ENCODE measurements at regions not wholly inside any gene's neighbourhood (a gene's known extent, or its start where the extent isn't known, plus 50 kb on each side); places are given as distances from the start of the nearest gene placed in this dataset.

DNA sequence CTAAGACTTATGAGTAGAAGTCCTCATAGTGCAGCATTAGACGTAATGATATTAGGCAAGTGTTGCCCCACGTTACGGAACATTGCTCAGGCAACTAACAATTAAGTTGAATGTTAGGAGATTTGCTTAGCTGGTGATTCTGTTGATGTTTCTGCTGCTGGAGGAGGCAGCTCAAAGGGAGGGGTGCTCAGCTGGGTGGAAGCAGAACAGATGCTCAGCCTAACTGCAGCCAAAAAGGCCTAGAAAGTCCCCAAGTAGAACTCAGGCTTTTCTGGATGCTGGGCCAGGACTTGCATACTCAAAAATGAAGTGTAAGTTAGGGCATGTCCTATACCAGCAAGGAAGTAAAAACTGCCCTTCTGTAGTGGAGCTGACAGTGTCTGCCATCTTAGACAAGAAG, 201.4 kb downstream of the ADRA2A start:
- no peaks in the 10 kb centered on the region for H3K4me1 ChIP-seq
- WGBS, 3 donors, result 38 to 47% (median 41%) methylated on average over 3 of the region's 3 CpGs
- no peaks in the 10 kb centered on the region for H3K9me3 ChIP-seq
- TF ChIP-seq, protein P1, sequence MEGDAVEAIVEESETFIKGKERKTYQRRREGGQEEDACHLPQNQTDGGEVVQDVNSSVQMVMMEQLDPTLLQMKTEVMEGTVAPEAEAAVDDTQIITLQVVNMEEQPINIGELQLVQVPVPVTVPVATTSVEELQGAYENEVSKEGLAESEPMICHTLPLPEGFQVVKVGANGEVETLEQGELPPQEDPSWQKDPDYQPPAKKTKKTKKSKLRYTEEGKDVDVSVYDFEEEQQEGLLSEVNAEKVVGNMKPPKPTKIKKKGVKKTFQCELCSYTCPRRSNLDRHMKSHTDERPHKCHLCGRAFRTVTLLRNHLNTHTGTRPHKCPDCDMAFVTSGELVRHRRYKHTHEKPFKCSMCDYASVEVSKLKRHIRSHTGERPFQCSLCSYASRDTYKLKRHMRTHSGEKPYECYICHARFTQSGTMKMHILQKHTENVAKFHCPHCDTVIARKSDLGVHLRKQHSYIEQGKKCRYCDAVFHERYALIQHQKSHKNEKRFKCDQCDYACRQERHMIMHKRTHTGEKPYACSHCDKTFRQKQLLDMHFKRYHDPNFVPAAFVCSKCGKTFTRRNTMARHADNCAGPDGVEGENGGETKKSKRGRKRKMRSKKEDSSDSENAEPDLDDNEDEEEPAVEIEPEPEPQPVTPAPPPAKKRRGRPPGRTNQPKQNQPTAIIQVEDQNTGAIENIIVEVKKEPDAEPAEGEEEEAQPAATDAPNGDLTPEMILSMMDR (IDR thresholded peaks at IDR 0.05), result no peak
- intact Hi-C loops (cut with DNase I), result no loop called here
- H3K27ac ChIP-seq, result no peak overlapping the region
- no peaks in the 10 kb centered on the region for H3K36me3 ChIP-seq (ENCODE audit: insufficient read depth in 1 of 2, low read depth in 1 of 2)
- DNase-seq (no peak), ATAC-seq (no peak)
- no peak overlapping the region for H3K4me3 ChIP-seq
- H3K27me3 ChIP-seq (ENCODE audit: insufficient read depth in 3 of 3, low read length in 2 of 3), result no peaks in the 10 kb centered on the region

DNA sequence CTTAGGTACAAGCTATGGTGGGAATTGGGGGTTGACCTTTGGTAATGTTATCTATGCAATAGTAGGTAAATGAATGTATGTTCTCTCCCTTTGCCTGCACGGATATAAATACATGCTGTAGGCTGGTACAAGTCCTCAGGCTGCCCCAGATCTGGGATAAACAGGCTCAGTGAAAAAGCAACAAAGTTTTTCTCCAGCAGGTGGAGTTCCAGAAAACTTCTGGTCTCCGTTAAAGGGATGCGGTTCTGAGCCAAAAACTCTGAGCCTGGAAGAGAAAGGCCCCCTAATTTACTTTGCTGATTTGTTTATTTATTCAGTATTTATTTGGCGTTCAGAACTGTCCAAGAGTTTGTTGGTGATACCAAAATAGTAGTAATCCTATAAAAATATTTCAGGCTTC, 204.7 kb downstream of the ADRA2A start:
- WGBS, 3 donors, result 11 to 20% (median 20%) methylated on average over 4 of the region's 4 CpGs
- no peak for DNase-seq
- Histone ChIP-seq H3K4me1 (no peaks in the 10 kb centered on the region), H3K4me3 (no peak overlapping the region), H3K9me3 (no peaks in the 10 kb centered on the region), H3K36me3 (ENCODE audit: insufficient read depth in 1 of 2, low read depth in 1 of 2) (no peaks in the 10 kb centered on the region), H3K27me3 (ENCODE audit: insufficient read depth in 3 of 3, low read length in 2 of 3) (no peaks in the 10 kb centered on the region), H3K27ac (no peak overlapping the region)
- intact Hi-C loops (cut with DNase I), result no loop called here
- no peak for ATAC-seq
- TF ChIP-seq, protein P1 (IDR thresholded peaks at IDR 0.05), result no peak

DNA sequence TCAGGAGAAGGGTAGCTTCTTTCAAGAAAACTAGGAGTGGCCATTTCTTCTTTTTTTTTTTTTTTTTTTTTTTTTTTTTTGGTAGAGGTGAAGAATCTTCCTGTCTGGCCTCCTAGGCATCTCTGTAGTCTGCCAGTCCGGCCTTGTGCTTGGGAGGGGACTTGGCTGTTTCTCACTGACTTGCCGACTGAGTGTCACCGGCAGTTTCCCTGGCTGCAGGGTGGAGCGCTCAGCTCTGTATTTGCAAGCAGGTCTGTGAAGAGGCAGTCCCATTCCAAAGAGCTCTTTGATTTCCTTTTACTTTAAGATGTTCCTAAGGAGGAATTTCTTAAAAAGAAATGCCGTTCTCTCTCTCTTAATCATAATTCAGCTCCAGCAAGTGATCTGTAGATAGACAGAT, 212.6 kb downstream of the ADRA2A start:
- no peaks in the 10 kb centered on the region for H3K9me3 ChIP-seq
- no peaks in the 10 kb centered on the region for H3K36me3 ChIP-seq (ENCODE audit: insufficient read depth in 1 of 2, low read depth in 1 of 2)
- no peak overlapping the region for H3K4me3 ChIP-seq
- ATAC-seq (no peak), DNase-seq (no peak)
- no peaks in the 10 kb centered on the region for H3K27me3 ChIP-seq (ENCODE audit: insufficient read depth in 3 of 3, low read length in 2 of 3)
- intact Hi-C loops (cut with DNase I), result no loop called here
- H3K4me1 ChIP-seq, result no peaks in the 10 kb centered on the region
- TF ChIP-seq, protein P1 (IDR thresholded peaks at IDR 0.05), result no peak
- no peak overlapping the region for H3K27ac ChIP-seq
- 64 to 76% (median 73%) methylated on average over 5 of the region's 5 CpGs for WGBS, 3 donors

DNA sequence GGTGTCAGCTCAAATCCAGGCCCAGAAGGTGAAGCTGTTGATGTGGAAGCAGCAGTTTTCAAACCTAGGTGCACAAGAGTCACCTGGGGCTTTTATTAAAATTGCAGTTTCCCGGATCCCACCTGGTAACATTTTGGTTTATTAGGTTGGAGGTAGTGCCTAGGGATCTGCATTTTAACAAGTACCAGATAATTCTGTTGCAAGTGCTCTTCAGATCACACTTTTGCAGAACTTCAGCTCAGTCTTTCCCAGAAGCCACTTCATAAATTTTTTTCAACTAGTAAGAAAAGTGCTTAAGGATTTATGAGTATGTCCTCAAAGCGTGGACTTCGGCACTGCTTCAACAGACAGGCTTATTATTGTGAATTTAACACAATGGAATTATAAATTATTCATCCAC, 213.8 kb downstream of the ADRA2A start:
- Histone ChIP-seq H3K4me1 (no peaks in the 10 kb centered on the region), H3K27me3 (ENCODE audit: insufficient read depth in 3 of 3, low read length in 2 of 3) (no peaks in the 10 kb centered on the region), H3K9me3 (no peaks in the 10 kb centered on the region), H3K36me3 (ENCODE audit: insufficient read depth in 1 of 2, low read depth in 1 of 2) (no peaks in the 10 kb centered on the region), H3K27ac (no peak overlapping the region), H3K4me3 (no peak overlapping the region)
- WGBS, 3 donors, result 80 to 82% (median 80%) methylated on average over 3 of the region's 3 CpGs
- intact Hi-C loops (cut with DNase I), result no loop called here
- no peak for DNase-seq
- ATAC-seq, result no peak
- TF ChIP-seq, protein P1 (IDR thresholded peaks at IDR 0.05), result no peak

DNA sequence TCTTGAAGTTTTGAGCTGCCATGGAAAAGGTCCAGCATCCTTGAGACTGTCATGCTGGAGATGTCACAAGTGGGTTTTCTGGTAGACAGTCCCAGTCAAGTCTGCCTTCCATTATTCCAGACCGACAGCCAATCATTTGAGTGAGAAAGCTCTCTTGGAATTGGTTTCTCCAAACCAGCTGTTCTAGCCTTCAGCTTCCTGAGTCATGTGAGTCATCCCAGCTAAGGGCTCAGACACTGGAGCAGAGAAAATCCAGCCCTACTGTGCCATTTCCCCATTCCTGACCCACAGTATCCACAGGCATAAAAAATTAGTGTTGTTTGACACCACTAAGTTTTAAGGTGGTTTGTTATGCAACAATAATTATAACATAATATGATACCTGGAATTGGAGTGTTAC, 219.0 kb downstream of the ADRA2A start:
- Histone ChIP-seq H3K27ac (no peak overlapping the region), H3K4me3 (no peak overlapping the region), H3K9me3 (no peaks in the 10 kb centered on the region), H3K36me3 (ENCODE audit: insufficient read depth in 1 of 2, low read depth in 1 of 2) (no peaks in the 10 kb centered on the region), H3K4me1 (no peaks in the 10 kb centered on the region), H3K27me3 (ENCODE audit: insufficient read depth in 3 of 3, low read length in 2 of 3) (no peaks in the 10 kb centered on the region)
- WGBS, 3 donors, result 39 to 60% (median 56%) methylated on average over 1 of the region's 1 CpG
- TF ChIP-seq, protein P1 (IDR thresholded peaks at IDR 0.05), result no peak
- ATAC-seq (no peak), DNase-seq (no peak)
- intact Hi-C loops (cut with DNase I), result no loop called here
